NCI-H2196 treated with DMSO at 0.1 percent for 48 hours (cell line): ENCODE measurements at regions not wholly inside any gene's neighbourhood (a gene's known extent, or its start where the extent isn't known, plus 50 kb on each side); places are given as distances from the start of the nearest gene placed in this dataset.

ENCODE experiments used
- DNase-seq: peaks from one replicate; lab custom pipeline; 2025; ENCODE audit not compliant: unreplicated experiment; lab: John Stamatoyannopoulos, UW

GRCh38 chr6:8219352-8219943 lies 117.1 kb upstream of the EEF1E1 start:
- DNase-seq: peak; percentile 4

- DNase-seq: no peak
Measured at GRCh38 chr6:8218861-8219260, 116.5 kb upstream of the EEF1E1 start.

- DNase-seq: no peak
Measured at GRCh38 chr6:8215631-8216030, 113.3 kb upstream of the EEF1E1 start.

DNA sequence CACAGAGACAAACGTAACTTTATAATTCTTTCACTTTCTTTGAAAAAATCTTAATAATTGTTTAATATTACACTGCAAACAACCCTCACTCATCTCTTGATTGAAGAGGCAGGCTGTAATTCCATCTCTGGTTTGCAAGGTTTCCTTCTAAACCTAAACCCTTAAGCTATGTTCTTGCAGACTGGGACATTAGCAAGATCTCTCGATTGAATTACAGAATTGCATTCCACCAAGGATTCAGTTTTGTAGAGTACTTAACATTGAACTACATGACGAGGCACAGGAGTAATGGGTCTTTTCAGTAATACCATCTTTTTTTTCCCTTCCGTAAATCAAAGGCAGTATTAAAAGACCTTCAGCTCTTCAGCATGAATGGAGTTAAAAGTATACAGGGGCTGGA lies 111.6 kb upstream of the EEF1E1 start:
- DNase-seq: no peak

- no peak for DNase-seq
Measured at GRCh38 chr6:8212720-8213434, 110.5 kb upstream of the EEF1E1 start.

- DNase-seq: no peak
Measured at GRCh38 chr6:8207869-8208191, 105.5 kb upstream of the EEF1E1 start.

GRCh38 chr6:8207191-8207868 lies 105.0 kb upstream of the EEF1E1 start:
- no peak for DNase-seq

DNA sequence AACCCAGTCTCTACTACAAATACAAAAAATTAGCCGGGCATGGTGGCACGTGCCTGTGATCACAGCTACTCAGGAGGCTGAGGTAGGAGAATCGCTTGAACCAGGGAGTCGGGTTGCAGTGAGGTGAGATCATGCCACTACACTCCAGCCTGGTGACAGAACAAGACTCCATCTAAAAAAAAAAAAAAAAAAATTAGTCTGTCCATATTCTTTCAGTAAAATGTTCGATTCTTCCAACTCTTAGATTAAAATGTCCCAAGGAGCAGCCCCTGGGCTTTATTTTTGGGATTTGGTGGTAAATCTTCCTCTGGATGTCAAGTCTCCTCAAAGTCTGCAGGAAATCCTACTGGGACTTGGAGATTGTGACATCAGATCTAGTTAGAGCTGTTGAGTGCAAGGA lies 101.0 kb upstream of the EEF1E1 start:
- DNase-seq: no peak

DNA sequence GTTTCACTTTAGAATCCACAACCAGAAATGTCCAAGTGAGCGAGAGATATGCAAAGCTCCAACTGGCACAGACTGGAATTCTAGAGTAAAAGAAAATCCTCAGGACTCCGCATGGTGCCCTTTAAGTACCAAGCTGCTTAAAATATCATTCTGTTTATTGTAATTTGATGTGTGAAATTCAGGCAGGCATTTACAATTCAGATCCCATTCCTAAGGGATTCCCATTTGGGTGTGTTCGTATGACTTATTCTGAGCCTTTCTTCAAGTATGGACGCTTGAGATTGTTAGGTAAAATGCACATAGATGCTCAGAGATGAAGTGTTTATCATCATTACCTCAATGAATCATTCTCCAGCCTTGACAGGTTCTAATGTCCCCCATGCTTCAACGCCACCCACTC lies 99.3 kb upstream of the EEF1E1 start:
- no peak for DNase-seq

GRCh38 chr6:8200255-8200654 lies 97.9 kb upstream of the EEF1E1 start:
- DNase-seq: no peak

- DNase-seq: no peak
Measured at GRCh38 chr6:8195714-8196102, 93.4 kb upstream of the EEF1E1 start.

DNA sequence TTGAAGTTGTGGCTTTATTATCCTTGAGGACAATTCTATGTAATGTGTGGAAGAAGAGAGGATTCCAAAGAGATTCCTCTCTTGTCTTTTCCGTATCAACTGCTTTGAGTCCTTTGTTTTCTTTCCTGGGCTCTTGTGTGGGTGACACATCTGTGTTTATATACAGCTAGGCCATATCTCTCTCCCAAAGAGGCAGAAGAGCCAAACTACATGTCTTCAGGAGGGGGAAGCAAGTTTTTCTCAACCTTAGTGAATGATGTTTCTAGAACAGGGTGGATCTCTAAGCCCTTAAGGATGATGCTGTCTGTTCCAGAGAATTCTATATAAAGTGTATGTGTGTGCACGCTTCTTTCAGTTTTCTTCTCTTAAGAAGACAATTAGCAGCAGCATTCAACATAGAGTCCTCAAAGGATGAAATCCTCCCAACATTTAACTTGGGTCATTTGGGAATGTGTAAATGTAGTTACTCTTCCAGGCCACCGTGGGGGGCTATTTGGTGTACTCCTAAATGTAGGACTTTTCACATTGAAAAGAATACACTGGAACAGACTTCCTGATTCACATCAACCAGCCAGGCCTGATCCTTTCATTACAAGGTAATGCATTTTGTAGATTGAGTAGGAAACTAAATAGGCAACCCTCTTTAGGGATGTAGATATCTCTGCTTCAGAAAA lies 92.8 kb upstream of the EEF1E1 start:
- DNase-seq: no peak

DNA sequence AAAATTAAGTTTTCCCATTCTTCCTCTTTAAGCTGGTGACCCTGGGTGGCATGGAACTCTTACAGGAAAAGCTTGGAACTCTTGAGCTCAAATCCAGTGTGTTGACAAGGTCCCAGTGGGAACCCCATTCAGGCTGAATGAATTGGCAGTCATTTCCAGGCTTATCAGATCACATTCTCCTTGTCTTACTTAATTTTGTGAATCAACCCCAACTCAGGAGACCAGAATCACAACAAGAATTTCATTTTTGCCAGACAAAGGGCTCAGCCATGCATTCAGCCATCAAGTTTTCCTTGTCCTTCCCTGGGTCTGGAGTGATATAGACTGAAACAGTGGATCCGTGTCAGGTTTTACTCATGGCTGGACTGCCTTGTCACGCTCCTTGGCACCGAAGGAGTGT lies 92.1 kb upstream of the EEF1E1 start:
- DNase-seq: no peak

DNA sequence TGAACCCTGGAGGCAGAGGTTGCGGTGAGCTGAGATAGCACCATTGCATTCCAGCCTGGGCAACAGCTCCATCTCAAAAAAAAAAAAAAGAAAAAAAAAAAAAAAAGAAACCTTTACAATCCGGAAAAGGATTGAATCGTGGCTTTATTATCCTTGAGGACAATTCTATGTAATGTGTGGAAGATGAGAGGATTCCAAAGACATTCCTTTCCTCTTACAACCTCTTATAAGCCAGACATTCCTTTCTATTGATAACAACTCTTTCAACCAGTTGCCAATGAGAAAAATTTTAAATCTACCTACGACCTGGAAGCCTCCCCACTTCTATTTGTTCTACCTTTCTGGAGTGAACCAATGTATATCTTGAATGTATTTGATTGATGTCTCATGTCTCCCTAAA lies 91.2 kb upstream of the EEF1E1 start:
- no peak for DNase-seq

GRCh38 chr6:8192597-8192996 lies 90.2 kb upstream of the EEF1E1 start:
- no peak for DNase-seq

- no peak for DNase-seq
Measured at GRCh38 chr6:8192067-8192466, 89.7 kb upstream of the EEF1E1 start.

DNA sequence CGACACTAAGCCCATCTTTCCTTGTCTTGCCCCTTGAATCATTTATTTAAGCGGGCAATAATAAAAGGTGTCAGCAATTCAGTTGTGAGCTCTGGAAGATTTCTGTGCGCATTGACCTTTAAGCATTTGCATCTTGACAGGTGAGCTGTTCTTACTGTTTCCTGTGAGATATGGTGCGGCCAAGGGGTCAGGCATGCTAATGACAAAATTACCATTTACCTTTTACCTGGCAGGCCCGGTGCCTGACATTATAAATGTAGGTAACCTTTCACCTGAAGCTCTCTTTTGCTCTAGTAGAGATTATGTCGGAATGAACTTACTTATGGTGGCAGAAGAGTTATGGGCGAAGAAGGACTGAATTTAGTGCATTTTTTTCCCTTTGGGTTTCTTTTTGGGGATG lies 89.3 kb upstream of the EEF1E1 start:
- no peak for DNase-seq

DNA sequence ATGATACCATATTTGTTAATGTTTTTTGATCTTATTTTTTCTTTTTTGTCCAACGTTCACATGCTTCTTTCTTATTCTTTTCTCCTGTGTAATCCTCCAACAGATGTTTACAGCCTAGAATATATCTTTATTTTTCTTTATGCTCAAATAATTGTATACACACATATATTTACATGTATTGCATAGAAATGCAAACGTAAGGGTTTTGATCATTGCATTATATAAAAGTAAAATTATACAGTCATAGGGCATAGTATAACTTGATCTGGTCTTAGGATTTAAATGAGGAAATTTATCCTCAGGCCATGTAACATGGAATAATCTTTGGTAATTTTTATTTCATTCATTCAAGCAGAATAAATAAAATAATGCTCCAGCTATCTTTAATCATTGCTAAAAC lies 84.9 kb upstream of the EEF1E1 start:
- DNase-seq: no peak

DNA sequence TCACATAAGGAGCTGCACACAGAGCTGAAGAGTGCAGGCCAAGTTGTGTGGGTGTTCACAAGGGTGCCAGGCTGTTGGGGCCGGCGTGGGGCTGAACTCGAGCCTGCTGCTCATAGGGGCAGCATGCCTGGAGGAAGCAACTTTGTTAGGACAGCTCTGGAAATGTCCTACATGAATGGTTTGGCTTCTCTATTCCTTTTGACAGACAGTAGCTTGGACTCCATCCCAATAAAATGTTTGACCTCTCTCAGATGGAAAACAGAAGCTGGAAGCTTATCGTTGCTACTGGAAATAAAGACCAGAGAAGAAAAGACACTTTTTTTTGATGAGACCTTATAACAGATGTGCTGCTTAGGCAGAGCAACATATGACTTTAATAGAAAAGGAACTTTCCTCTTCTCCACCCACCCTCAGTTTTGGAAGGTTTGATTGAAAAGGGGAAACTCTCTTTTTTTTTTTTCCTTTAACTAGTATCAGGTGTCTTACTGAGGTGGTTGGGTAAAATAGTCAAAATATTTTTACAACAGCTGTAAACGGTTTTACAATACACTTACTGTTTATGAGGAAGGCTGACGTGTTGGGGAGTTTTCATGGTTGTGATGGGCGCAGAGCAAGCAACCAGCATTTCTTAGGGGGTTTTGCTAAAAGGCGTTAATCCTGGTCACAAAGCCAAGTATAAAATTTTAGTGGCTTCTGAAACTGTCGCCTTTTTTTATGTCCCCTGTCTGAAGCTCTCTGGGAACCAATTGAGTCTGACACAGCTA lies 80.7 kb upstream of the EEF1E1 start:
- no peak for DNase-seq

- DNase-seq: no peak
Measured at GRCh38 chr6:8181951-8182845, 79.8 kb upstream of the EEF1E1 start.
